ENCODE measurements at regions not wholly inside any gene's neighbourhood (a gene's known extent, or its start where the extent isn't known, plus 50 kb on each side); places are given as distances from the start of the nearest gene placed in this dataset.

DNA sequence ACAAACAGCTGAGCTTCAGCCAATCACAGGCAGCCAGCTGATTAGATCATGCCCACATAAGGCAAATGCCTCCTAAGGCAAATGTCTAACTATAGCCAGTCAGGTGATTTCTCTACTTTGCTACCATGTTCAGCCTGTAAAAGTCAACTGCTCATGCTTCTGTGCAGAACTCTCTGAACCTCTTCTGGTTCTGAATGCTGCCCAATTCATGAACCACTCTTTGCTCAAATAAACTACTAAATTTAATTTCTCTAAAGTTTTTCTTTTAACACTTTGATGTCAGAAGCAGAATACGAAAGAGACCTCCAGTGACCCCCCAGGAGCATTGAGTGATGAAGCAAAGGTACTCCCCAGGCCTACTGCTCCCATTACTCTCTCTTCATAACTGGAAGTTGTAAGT, 240.7 kb upstream of the IPO5 start:
- no peak for TF ChIP-seq TAF1 (IDR thresholded peaks at IDR 0.05; ENCODE audit: borderline replicate concordance, insufficient read depth, low read length)
- TF ChIP-seq, protein P1, sequence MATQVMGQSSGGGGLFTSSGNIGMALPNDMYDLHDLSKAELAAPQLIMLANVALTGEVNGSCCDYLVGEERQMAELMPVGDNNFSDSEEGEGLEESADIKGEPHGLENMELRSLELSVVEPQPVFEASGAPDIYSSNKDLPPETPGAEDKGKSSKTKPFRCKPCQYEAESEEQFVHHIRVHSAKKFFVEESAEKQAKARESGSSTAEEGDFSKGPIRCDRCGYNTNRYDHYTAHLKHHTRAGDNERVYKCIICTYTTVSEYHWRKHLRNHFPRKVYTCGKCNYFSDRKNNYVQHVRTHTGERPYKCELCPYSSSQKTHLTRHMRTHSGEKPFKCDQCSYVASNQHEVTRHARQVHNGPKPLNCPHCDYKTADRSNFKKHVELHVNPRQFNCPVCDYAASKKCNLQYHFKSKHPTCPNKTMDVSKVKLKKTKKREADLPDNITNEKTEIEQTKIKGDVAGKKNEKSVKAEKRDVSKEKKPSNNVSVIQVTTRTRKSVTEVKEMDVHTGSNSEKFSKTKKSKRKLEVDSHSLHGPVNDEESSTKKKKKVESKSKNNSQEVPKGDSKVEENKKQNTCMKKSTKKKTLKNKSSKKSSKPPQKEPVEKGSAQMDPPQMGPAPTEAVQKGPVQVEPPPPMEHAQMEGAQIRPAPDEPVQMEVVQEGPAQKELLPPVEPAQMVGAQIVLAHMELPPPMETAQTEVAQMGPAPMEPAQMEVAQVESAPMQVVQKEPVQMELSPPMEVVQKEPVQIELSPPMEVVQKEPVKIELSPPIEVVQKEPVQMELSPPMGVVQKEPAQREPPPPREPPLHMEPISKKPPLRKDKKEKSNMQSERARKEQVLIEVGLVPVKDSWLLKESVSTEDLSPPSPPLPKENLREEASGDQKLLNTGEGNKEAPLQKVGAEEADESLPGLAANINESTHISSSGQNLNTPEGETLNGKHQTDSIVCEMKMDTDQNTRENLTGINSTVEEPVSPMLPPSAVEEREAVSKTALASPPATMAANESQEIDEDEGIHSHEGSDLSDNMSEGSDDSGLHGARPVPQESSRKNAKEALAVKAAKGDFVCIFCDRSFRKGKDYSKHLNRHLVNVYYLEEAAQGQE (IDR thresholded peaks at IDR 0.05; ENCODE audit: insufficient read depth in 1 of 2, low read depth in 2 of 2, low read length in 2 of 2), result no peak
- TF ChIP-seq SIN3A (IDR thresholded peaks at IDR 0.05; ENCODE audit: borderline replicate concordance, insufficient read depth, low read length), result no peak
- TF ChIP-seq POLR2AphosphoS5 (IDR thresholded peaks at IDR 0.05; ENCODE audit: low read depth, low read length), result no peak
- TF ChIP-seq FOXP2 (optimal IDR thresholded peaks at IDR 0.05; ENCODE audit: borderline replicate concordance, extremely low read depth, extremely low read length, insufficient read depth), result no peak

DNA sequence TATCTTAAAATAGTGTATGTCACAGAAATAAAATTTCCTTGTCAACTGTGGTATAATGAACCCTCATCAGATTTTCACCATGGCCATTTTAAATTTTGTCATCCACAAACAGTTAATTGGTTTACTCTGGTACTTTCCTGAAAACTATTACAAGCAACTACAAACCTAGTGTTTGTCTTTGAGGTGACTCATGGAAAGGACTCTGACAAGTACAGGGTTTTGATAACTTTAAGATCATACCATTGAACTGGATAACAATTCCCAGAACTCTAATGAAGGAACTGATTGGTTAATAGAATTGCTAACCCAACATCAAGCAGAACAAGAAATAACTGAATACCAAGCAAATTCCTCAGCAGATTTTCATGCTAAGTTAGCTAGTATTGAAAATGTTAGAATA, 237.7 kb upstream of the IPO5 start:
- TF ChIP-seq, protein P1 (IDR thresholded peaks at IDR 0.05; ENCODE audit: insufficient read depth in 1 of 2, low read depth in 2 of 2, low read length in 2 of 2), result no peak
- no peak for TF ChIP-seq SIN3A (IDR thresholded peaks at IDR 0.05; ENCODE audit: borderline replicate concordance, insufficient read depth, low read length)

DNA sequence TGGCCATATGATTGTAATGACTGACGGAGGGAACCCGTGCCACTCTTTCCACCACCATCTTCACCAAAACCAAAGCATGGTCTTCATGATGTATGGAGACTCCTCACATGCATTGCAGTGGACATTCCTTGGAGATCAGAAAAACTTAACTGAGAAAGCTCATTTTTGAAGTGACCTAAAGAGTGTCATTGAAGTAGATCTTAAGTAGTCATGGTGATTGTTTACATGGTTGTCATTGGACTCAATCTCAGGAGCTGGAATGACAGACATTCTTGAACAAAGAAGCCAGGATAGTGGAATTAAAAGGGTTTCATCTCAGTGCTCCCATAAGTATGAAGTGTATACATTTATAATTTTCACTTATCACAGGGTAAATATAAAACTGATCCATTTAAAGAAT, 236.7 kb upstream of the IPO5 start:
- TF ChIP-seq, protein P1 (IDR thresholded peaks at IDR 0.05; ENCODE audit: insufficient read depth in 1 of 2, low read depth in 2 of 2, low read length in 2 of 2), result no peak
- TF ChIP-seq TAF1 (IDR thresholded peaks at IDR 0.05; ENCODE audit: borderline replicate concordance, insufficient read depth, low read length) (no peak), SIN3A (IDR thresholded peaks at IDR 0.05; ENCODE audit: borderline replicate concordance, insufficient read depth, low read length) (no peak)

DNA sequence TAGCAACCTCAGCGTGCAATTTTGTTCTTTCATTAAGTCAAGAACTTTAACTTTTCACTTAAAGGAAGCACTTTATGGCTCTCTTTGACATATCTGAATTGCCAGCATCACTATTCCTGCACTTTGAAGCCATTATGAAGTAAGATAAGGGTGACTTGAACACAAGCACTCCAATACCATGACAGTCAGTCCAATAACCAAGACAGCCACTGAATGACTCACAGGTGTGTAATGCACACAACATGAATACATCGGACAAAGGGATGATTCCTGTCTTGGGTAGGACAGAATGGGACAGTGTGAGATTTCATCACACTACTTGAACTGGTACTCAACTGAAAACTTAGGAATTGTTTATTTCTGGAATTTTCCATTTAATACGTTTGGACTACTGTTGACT, 233.7 kb upstream of the IPO5 start:
- TF ChIP-seq FOXP2 (optimal IDR thresholded peaks at IDR 0.05; ENCODE audit: borderline replicate concordance, extremely low read depth, extremely low read length, insufficient read depth) (no peak), SIN3A (IDR thresholded peaks at IDR 0.05; ENCODE audit: borderline replicate concordance, insufficient read depth, low read length) (no peak), TAF1 (IDR thresholded peaks at IDR 0.05; ENCODE audit: borderline replicate concordance, insufficient read depth, low read length) (no peak), POLR2AphosphoS5 (IDR thresholded peaks at IDR 0.05; ENCODE audit: low read depth, low read length) (no peak)
- TF ChIP-seq, protein P1 (IDR thresholded peaks at IDR 0.05; ENCODE audit: insufficient read depth in 1 of 2, low read depth in 2 of 2, low read length in 2 of 2), result no peak

DNA sequence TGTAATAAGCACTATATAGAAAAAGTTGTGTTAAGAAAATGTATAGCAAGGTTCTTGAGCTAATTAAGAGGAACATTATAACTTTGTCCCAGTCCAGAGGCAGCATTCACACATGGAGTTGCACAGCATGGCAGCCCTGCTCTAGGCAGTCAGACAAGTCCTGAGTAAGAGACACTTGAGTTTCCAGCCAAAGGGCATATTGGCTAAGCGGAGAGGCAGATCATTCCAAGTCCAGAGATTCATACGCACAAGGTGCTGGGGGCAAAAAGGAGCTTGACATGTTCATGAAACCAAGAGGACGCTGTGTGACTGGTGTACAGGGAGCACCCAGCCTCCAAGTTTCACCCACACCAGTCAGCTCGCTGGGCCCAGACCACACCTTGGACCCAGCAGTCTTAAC, 232.6 kb upstream of the IPO5 start:
- no peak for TF ChIP-seq SIN3A (IDR thresholded peaks at IDR 0.05; ENCODE audit: borderline replicate concordance, insufficient read depth, low read length)
- TF ChIP-seq, protein P1 (IDR thresholded peaks at IDR 0.05; ENCODE audit: insufficient read depth in 1 of 2, low read depth in 2 of 2, low read length in 2 of 2), result no peak

Data from PFSK-1 (cell line).